ENCODE measurements at regions not wholly inside any gene's neighbourhood (a gene's known extent, or its start where the extent isn't known, plus 50 kb on each side); places are given as distances from the start of the nearest gene placed in this dataset.

- Histone ChIP-seq H3K27ac (no peak overlapping the region), H3K27me3 (no peaks in the 10 kb centered on the region), H3K36me3 (no peaks in the 10 kb centered on the region), H3K9me3 (no peaks in the 10 kb centered on the region), H3K4me3 (no peak overlapping the region), H3K4me1 (ENCODE audit: insufficient read depth) (no peaks in the 10 kb centered on the region)
- TF ChIP-seq POLR2A (IDR thresholded peaks at IDR 0.05) (no peak), EP300 (IDR thresholded peaks at IDR 0.05) (no peak), CTCF (IDR thresholded peaks at IDR 0.05) (no peak)
- 3 to 13% (median 11%) methylated on average over 9 of the region's 9 CpGs for WGBS, 3 donors
- DNase-seq: no peak
- intact Hi-C loops (cut with DNase I): no loop called here
Observed at GRCh38 chr1:178651742-178652141, 73.3 kb upstream of the RALGPS2 start.

DNA sequence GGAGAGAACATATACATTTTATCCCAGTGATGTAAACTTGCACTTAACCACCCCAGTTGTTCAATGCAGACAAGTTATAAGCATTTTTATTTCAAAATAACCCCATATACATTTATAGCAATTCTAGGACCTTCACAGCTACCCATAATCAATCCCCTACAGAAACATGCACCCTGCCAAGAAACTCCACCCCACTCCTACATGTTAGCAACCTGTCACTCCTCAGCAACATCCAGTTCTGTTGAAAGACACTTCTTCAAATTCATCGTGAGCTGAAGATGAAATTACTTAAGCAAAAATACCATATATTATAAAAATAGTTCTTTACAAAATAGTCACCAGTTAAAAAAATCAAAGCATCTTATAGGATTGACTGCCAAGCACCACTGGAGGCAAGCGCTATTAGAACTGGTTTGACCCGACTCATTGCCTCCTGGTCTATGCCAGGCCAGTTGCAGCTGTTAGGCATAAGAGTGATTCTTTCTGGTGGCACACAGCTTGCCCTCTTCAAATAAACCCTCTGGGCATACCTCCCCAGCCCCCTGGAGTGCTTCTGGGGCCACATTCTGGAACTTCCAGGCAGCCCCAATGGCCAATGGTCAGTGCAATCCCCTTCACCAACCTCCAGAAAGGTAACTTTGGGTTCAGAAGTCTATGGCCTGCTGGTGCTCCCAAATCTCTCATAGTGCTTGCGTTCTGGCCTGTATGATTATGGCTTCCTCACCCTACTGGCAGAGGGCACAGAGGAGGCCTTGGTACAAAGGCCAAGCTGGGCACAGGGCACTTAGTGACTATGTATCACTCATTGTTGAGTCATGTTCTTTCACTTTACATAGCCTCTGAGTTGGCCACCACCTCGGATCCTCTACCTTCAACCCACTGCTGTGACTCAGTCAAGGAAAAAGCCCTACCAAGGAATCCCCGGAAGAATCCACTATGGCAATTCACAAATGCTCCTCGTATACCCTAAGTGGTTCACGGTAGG lies 72.2 kb upstream of the RALGPS2 start:
- intact Hi-C loops (cut with DNase I): no loop called here
- Histone ChIP-seq H3K4me1 (ENCODE audit: insufficient read depth) (no peaks in the 10 kb centered on the region), H3K36me3 (no peaks in the 10 kb centered on the region), H3K27me3 (no peaks in the 10 kb centered on the region), H3K4me3 (no peak overlapping the region), H3K9me3 (no peaks in the 10 kb centered on the region), H3K27ac (no peak overlapping the region)
- TF ChIP-seq EP300 (IDR thresholded peaks at IDR 0.05): no peak
- TF ChIP-seq POLR2A (IDR thresholded peaks at IDR 0.05): no peak
- no peak for TF ChIP-seq CTCF (IDR thresholded peaks at IDR 0.05)
- no peak for DNase-seq
- WGBS, 3 donors: 89 to 99% (median 94%) methylated on average over 8 of the region's 8 CpGs

DNA sequence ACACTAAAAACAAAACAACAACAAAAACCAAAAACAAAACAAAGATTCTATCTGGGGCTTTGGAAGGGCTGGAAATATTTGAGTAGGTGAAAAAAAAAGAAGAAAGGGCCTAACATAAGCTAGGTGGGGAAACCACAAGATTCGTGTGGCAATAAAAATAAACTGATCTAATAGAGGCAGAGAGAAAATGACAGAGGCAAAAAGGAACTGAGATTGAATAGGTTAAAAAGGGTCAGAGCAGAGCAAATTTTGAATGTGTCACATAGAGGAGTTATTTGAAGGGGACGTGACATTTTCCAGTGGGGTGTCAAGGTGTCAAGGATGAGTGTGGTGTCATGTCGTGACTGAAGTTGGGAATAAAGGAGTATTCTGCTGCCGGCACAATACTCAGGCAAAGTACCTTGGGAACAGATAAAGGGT lies 65.2 kb upstream of the RALGPS2 start:
- 86 to 91% (median 86%) methylated on average over 4 of the region's 4 CpGs for WGBS, 3 donors
- no peak overlapping the region for H3K27ac ChIP-seq
- H3K4me1 ChIP-seq (ENCODE audit: insufficient read depth): no peaks in the 10 kb centered on the region
- intact Hi-C loops (cut with DNase I): no loop called here
- TF ChIP-seq CTCF (IDR thresholded peaks at IDR 0.05) (no peak), POLR2A (IDR thresholded peaks at IDR 0.05) (no peak), EP300 (IDR thresholded peaks at IDR 0.05) (no peak)
- no peaks in the 10 kb centered on the region for H3K9me3 ChIP-seq
- H3K27me3 ChIP-seq: no peaks in the 10 kb centered on the region
- DNase-seq: no peak
- H3K36me3 ChIP-seq: no peaks in the 10 kb centered on the region
- H3K4me3 ChIP-seq: no peak overlapping the region

DNA sequence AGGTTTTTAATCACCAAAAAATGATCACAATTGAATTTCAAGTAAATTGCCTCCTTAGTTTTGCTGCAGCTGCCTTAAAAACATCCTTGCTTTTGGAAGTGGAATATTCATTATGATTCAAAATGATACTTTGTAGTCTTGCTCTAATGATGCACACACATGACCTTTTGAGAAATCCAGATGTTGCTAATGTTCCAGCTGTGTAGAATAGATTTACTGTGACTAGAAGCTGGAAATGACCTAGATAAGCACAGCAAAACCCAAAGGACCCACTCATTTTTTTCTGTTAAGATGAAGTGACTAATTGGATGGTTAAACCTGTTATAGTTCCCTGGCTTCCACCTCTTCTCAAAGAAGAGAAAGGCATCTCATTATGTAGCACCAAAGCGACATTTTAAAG lies 64.6 kb upstream of the RALGPS2 start:
- WGBS, 3 donors: 83 to 88% (median 85%) methylated on average over 1 of the region's 1 CpG
- Histone ChIP-seq H3K27me3 (no peaks in the 10 kb centered on the region), H3K4me1 (ENCODE audit: insufficient read depth) (no peaks in the 10 kb centered on the region), H3K36me3 (no peaks in the 10 kb centered on the region), H3K27ac (no peak overlapping the region), H3K9me3 (no peaks in the 10 kb centered on the region), H3K4me3 (no peak overlapping the region)
- DNase-seq: no peak
- intact Hi-C loops (cut with DNase I): no loop called here
- TF ChIP-seq POLR2A (IDR thresholded peaks at IDR 0.05) (no peak), EP300 (IDR thresholded peaks at IDR 0.05) (no peak), CTCF (IDR thresholded peaks at IDR 0.05) (no peak)

All from ovary (tissue), 7 donors.